Endothelial cell of umbilical vein (primary cell): ENCODE measurements at regions not wholly inside any gene's neighbourhood (a gene's known extent, or its start where the extent isn't known, plus 50 kb on each side); places are given as distances from the start of the nearest gene placed in this dataset.

ENCODE experiments used
- BruUV-seq: library from RNA; stranded (reverse); fragments of 400-500 nt; replicated peaks from 2 replicates; lab custom pipeline; 2021; lab: Mats Ljungman, UMichigan
- CTCF ChIA-PET: fragments of 300-600, 350-600 bp; sonication (Branson Sonifier 250); formaldehyde crosslinking; loops from one replicate; lab custom pipeline; 2021; ENCODE audit warnings: antibody characterized with exemption, inconsistent platforms; lab: Charles Lee
- POLR2A ChIA-PET: fragments of 300-600, 350-600 bp; sonication (Branson Sonifier 250); formaldehyde crosslinking; loops from one replicate; lab custom pipeline; 2021; ENCODE audit warnings: antibody characterized with exemption, inconsistent platforms; lab: Charles Lee
- DNase-seq: peaks from one replicate; pipeline ENCODE4 v3.0.0-alpha.2; 2011; ENCODE audit warnings: low read depth, low spot score
- FAIRE-seq: peaks from 2 replicates; lab custom pipeline; 2011; peaks lifted over from hg19 to GRCh38; lab: Jason Lieb, UNC
- H2AFZ ChIP-seq: 2 replicates; pipeline ENCODE4 v1.6.0; 2012; ENCODE audit warnings: low read depth, low read length, control low read depth, inconsistent platforms
- H3K27ac ChIP-seq: 2 replicates; pipeline ENCODE4 v1.5.1; 2011; ENCODE audit warnings: low read depth, mild to moderate bottlenecking, control low read depth, low read length, moderate library complexity; ENCODE audit not compliant: insufficient read depth
- H3K27me3 ChIP-seq, 2 experiments: 2 replicates each; pipeline versions ENCODE4 v1.6.0 to v1.6.1; 2011; ENCODE audit warnings: low read length in 2 of 2, mixed read lengths in 1 of 2; ENCODE audit not compliant: control insufficient read depth in 2 of 2, insufficient read depth in 2 of 2
- H3K36me3 ChIP-seq, 2 experiments: 2 replicates in 1 of 2; 3 replicates in 1 of 2; pipeline ENCODE4 v1.5.1; 2011; ENCODE audit warnings: low read length in 2 of 2, mild to moderate bottlenecking in 1 of 2, moderate library complexity in 1 of 2; ENCODE audit not compliant: control insufficient read depth in 2 of 2, insufficient read depth in 2 of 2; ENCODE audit errors: extremely low read depth in 1 of 2
- H3K4me1 ChIP-seq: 3 replicates; pipeline ENCODE4 v1.5.1; 2011; ENCODE audit warnings: mild to moderate bottlenecking, low read length; ENCODE audit not compliant: control insufficient read depth, insufficient read depth; ENCODE audit errors: extremely low read depth
- H3K4me2 ChIP-seq: 2 replicates; pipeline ENCODE4 v1.6.1; 2011; ENCODE audit warnings: low read length, control low read depth, mixed read lengths; ENCODE audit not compliant: insufficient read depth
- H3K4me3 ChIP-seq, 3 experiments: fragments of 200-600 bp in 1 of 3; sonication (generic), shearing (Covaris generic) in 1 of 3; replicated peaks in 1 of 3; 2 replicates each; pipeline ENCODE4 v1.5.1; 2011 to 2016; ENCODE audit warnings: control low read depth in 3 of 3, low read length in 3 of 3, mild to moderate bottlenecking in 2 of 3, inconsistent platforms in 1 of 3, low read depth in 1 of 3, moderate library complexity in 1 of 3; ENCODE audit not compliant: insufficient read depth in 1 of 3
- H3K79me2 ChIP-seq: 2 replicates; pipeline ENCODE4 v1.6.0; 2012; ENCODE audit warnings: low read length, inconsistent platforms; ENCODE audit not compliant: control insufficient read depth, insufficient read depth
- H3K9ac ChIP-seq: replicated peaks from 2 replicates; pipeline ENCODE3; 2011; ENCODE audit warnings: low read length, control low read depth; ENCODE audit not compliant: insufficient read depth; ENCODE audit errors: extremely low read depth
- H3K9me1 ChIP-seq: replicated peaks from 3 replicates; pipeline ENCODE4 v1.6.0; 2011; ENCODE audit warnings: mild to moderate bottlenecking, low read length; ENCODE audit not compliant: control insufficient read depth, insufficient read depth; ENCODE audit errors: extremely low read depth
- H3K9me3 ChIP-seq: replicated peaks from 2 replicates; pipeline ENCODE4 v1.5.1; 2012; ENCODE audit warnings: low read length, inconsistent platforms; ENCODE audit not compliant: control insufficient read depth, insufficient read depth
- H4K20me1 ChIP-seq: replicated peaks from 2 replicates; pipeline ENCODE3; 2011; ENCODE audit warnings: mild to moderate bottlenecking, low read length; ENCODE audit not compliant: control insufficient read depth, insufficient read depth; ENCODE audit errors: extremely low read depth
- CTCF ChIP-seq, 2 donors: IDR thresholded peaks; 1 replicate in 1 of 2; 2 replicates in 1 of 2; pipeline ENCODE4 v1.5.1; 2011; ENCODE audit warnings: low read length in 2 of 2, mild to moderate bottlenecking in 2 of 2, moderate library complexity in 2 of 2, control low read depth in 1 of 2, inconsistent platforms in 1 of 2, low read depth in 1 of 2; ENCODE audit not compliant: insufficient read depth in 1 of 2; ENCODE audit errors: extremely low read depth in 1 of 2
- EZH2 ChIP-seq: IDR thresholded peaks from 2 replicates; pipeline ENCODE4 v1.6.1; 2012; ENCODE audit warnings: borderline replicate concordance, low read depth, mild to moderate bottlenecking, moderate library complexity, low read length, inconsistent platforms; ENCODE audit not compliant: severe bottlenecking
- FOS ChIP-seq: IDR thresholded peaks from 2 replicates; pipeline ENCODE4 v1.6.1; 2011; ENCODE audit warnings: mild to moderate bottlenecking, low read length, moderate library complexity, borderline replicate concordance; ENCODE audit not compliant: insufficient read depth
- GATA2 ChIP-seq: IDR thresholded peaks from 2 replicates; pipeline ENCODE4 v1.7.0; 2011; ENCODE audit warnings: low read depth, mild to moderate bottlenecking, moderate library complexity, mixed read lengths, low read length; ENCODE audit not compliant: insufficient read length, insufficient read depth
- JUN ChIP-seq: IDR thresholded peaks from 2 replicates; pipeline ENCODE4 v1.6.1; 2011; ENCODE audit warnings: borderline replicate concordance, low read depth; ENCODE audit not compliant: insufficient read length, insufficient read depth
- MAX ChIP-seq: IDR thresholded peaks from 2 replicates; pipeline ENCODE4 v1.6.1; 2011; ENCODE audit not compliant: insufficient read depth, insufficient read length
- MYC ChIP-seq: IDR thresholded peaks from one replicate; pipeline ENCODE4 v1.6.1; 2011; ENCODE audit warnings: mild to moderate bottlenecking, low read depth, low read length
- POLR2A ChIP-seq: IDR thresholded peaks from 2 replicates; pipeline ENCODE4 v1.6.1; 2012; ENCODE audit warnings: low read depth, mild to moderate bottlenecking, control low read depth, low read length
- POLR2AphosphoS5 ChIP-seq: IDR thresholded peaks from 2 replicates; pipeline ENCODE4 v1.6.1; 2012; ENCODE audit warnings: low read depth, mild to moderate bottlenecking, control low read depth, low read length, moderate library complexity; ENCODE audit not compliant: insufficient read depth
- dilution Hi-C: fragments of 300-500 bp; cut with MboI; formaldehyde crosslinking; loops from one replicate; pipeline ENCODE4 v1.15.0; 2019; ENCODE audit warnings: low sequenced_read_pairs; ENCODE audit not compliant: extremely low pct_ligation_motif_present
- intact Hi-C: fragments of 100-400 bp; cut with micrococcal nuclease; formaldehyde crosslinking; loops from one replicate; pipeline ENCODE4 v1.10.0; 2022

GRCh38 chr1:221940631-221941030 lies 198.7 kb upstream of the DUSP10 start:
- POLR2A ChIA-PET: no interaction called here
- FAIRE-seq (no peak), DNase-seq (no peak)
- TF ChIP-seq FOS (no peak), CTCF (IDR thresholded peaks at IDR 0.05; ENCODE audit: extremely low read depth in 1 of 2, insufficient read depth in 1 of 2, low read depth in 1 of 2, low read length in 2 of 2) (no peak), JUN (no peak), POLR2AphosphoS5 (no peak), MYC (no peak), EZH2 (no peak), POLR2A (no peak), MAX (no peak), GATA2 (no peak)
- no peak overlapping the region for H3K4me2 ChIP-seq
- BruUV-seq: no TSS peak
- no peaks in the 10 kb centered on the region for H3K36me3 ChIP-seq
- H3K27me3 ChIP-seq: no peaks in the 10 kb centered on the region
- H3K79me2 ChIP-seq: no peaks in the 10 kb centered on the region
- CTCF ChIA-PET: no interaction called here
- H3K9me3 ChIP-seq: no peaks in the 10 kb centered on the region
- dilution Hi-C loops (no loop called here), intact Hi-C loops (no loop called here)
- H2AFZ ChIP-seq: no peak overlapping the region
- no peak overlapping the region for H3K4me3 ChIP-seq
- no peaks in the 10 kb centered on the region for H3K9me1 ChIP-seq
- H3K4me1 ChIP-seq: no peaks in the 10 kb centered on the region
- no peak overlapping the region for H3K27ac ChIP-seq
- no peaks in the 10 kb centered on the region for H4K20me1 ChIP-seq
- no peak overlapping the region for H3K9ac ChIP-seq
